ENCODE measurements at regions not wholly inside any gene's neighbourhood (a gene's known extent, or its start where the extent isn't known, plus 50 kb on each side); places are given as distances from the start of the nearest gene placed in this dataset.

- TF ChIP-seq CTCF (IDR thresholded peaks at IDR 0.05; ENCODE audit: poor library complexity) (no peak), EZH2 (IDR thresholded peaks at IDR 0.05; ENCODE audit: borderline replicate concordance) (no peak), EZH2phosphoT487 (IDR thresholded peaks at IDR 0.05; ENCODE audit: low read depth, severe bottlenecking, unreplicated experiment) (no peak)
These were observed 239.1 kb downstream of the ALX1 start for GRCh38 chr12:85519163-85519562.
